ENCODE measurements at regions not wholly inside any gene's neighbourhood (a gene's known extent, or its start where the extent isn't known, plus 50 kb on each side); places are given as distances from the start of the nearest gene placed in this dataset.

- TF ChIP-seq CTCF (IDR thresholded peaks at IDR 0.05) (no peak), POLR2A (IDR thresholded peaks at IDR 0.05) (no peak)
Measured at GRCh38 chr12:16881986-16882570, 276.1 kb upstream of the LMO3 start.

Data from right lobe of liver (tissue), 4 donors.